Endodermal cell (in vitro differentiated cells): ENCODE measurements at regions not wholly inside any gene's neighbourhood (a gene's known extent, or its start where the extent isn't known, plus 50 kb on each side); places are given as distances from the start of the nearest gene placed in this dataset.

Experiments used
- DNase-seq: peaks from one replicate; pipeline ENCODE4 v3.0.0-alpha.2; 2017
- H3K27ac ChIP-seq: 2 replicates; pipeline ENCODE4 v1.5.1; 2013; ENCODE audit warnings: mild to moderate bottlenecking, low read depth, low read length, moderate library complexity
- H3K27me3 ChIP-seq: 2 replicates; pipeline ENCODE4 v1.6.1; 2013; ENCODE audit warnings: mild to moderate bottlenecking, low read length, moderate library complexity; ENCODE audit not compliant: insufficient read depth, control insufficient read depth, poor library complexity, severe bottlenecking
- H3K36me3 ChIP-seq: 2 replicates; pipeline ENCODE4 v1.7.0; 2013; ENCODE audit warnings: mild to moderate bottlenecking, low read length, moderate library complexity; ENCODE audit not compliant: control insufficient read depth, insufficient read depth
- H3K4me1 ChIP-seq: one replicate; pipeline ENCODE4 v1.7.0; 2013; ENCODE audit warnings: low read length; ENCODE audit not compliant: control insufficient read depth, insufficient read depth
- H3K4me3 ChIP-seq: 2 replicates; pipeline ENCODE4 v1.5.1; 2013; ENCODE audit warnings: mild to moderate bottlenecking, low read length, moderate library complexity
- H3K9ac ChIP-seq: 2 replicates; pipeline ENCODE4 v1.6.1; 2013; ENCODE audit warnings: mild to moderate bottlenecking, low read length, moderate library complexity; ENCODE audit not compliant: poor library complexity, severe bottlenecking; ENCODE audit errors: extremely low read depth
- H3K9me3 ChIP-seq: 2 replicates; pipeline ENCODE4 v1.6.1; 2013; ENCODE audit warnings: mild to moderate bottlenecking, low read length, moderate library complexity; ENCODE audit not compliant: control insufficient read depth
- H3K27ac Mint-ChIP-seq: 2 replicates; pipeline ENCODE4 v1.8.0; 2020; ENCODE audit warnings: mixed read lengths
- H3K27me3 Mint-ChIP-seq: 2 replicates; pipeline ENCODE4 v1.8.0; 2021; ENCODE audit warnings: mild to moderate bottlenecking, mixed read lengths; ENCODE audit not compliant: insufficient read depth
- H3K36me3 Mint-ChIP-seq: 2 replicates; pipeline ENCODE4 v1.8.0; 2020; ENCODE audit warnings: low read depth, mixed read lengths
- H3K4me1 Mint-ChIP-seq: 2 replicates; pipeline ENCODE4 v1.8.0; 2020; ENCODE audit warnings: mixed read lengths
- H3K4me3 Mint-ChIP-seq: 2 replicates; pipeline ENCODE4 v1.8.0; 2020; ENCODE audit warnings: mild to moderate bottlenecking, moderate library complexity, mixed read lengths
- H3K9me3 Mint-ChIP-seq: 2 replicates; pipeline ENCODE4 v1.8.0; 2020; ENCODE audit warnings: mild to moderate bottlenecking, mixed read lengths
- WGBS, 2 experiments: methylation state at CpG; one replicate each; pipeline versions ENCODE4 v1.1.5 to v1.1.7; 2013; ENCODE audit warnings: missing lambda C conversion rate in 2 of 2, mixed read lengths in 1 of 2; ENCODE audit not compliant: insufficient coverage in 1 of 2, insufficient read length in 1 of 2; 5-methylcytosine and 5-hydroxymethylcytosine counted together
- TF ChIP-seq, protein P1 (sequence below): fragments of 200-600 bp; sonication (generic); conservative IDR thresholded peaks from 2 replicates; pipeline ENCODE4 v1.5.0; 2021; ENCODE audit warnings: antibody characterized with exemption, mild to moderate bottlenecking

DNA sequence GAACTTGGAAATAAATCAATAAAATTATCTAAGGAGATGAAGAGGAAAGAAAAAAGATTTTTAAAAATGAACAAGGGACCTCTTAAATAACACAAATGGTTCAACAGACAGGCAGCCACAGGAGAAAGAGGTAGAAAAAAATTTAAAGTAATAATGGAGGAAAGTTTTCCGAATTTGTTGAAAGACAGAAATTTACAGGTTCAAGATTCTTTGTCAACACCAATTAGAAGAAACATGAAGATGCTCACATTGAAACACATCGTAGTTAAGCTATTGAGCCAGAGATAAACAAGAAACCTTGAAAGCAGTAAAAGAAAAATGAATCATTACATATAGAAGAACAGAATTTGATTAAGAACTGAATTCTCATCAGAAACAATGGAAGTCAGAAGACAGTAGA is 68.7 kb upstream of the OSMR start:
- no peaks in the 10 kb centered on the region for H3K36me3 Mint-ChIP-seq
- 72% methylated on average over 2 of the region's 2 CpGs; no CpG with 5 or more reads in 1 of the 2 experiments for WGBS, 2 experiments
- no peaks in the 10 kb centered on the region for H3K9me3 ChIP-seq

GRCh38 chr5:38780316-38780715 is 65.5 kb upstream of the OSMR start:
- Histone ChIP-seq H3K27ac (no peak overlapping the region), H3K4me1 (no peaks in the 10 kb centered on the region), H3K9me3 (no peaks in the 10 kb centered on the region), H3K4me3 (no peak overlapping the region), H3K27me3 (no peaks in the 10 kb centered on the region), H3K9ac (no peak overlapping the region), H3K36me3 (no peaks in the 10 kb centered on the region)
- Mint-ChIP-seq H3K9me3 (peaks cover 3% of the 10 kb centered on the region), H3K4me1 (no peaks in the 10 kb centered on the region), H3K27ac (no peak overlapping the region), H3K4me3 (no peak overlapping the region), H3K27me3 (peaks cover 2% of the 10 kb centered on the region), H3K36me3 (no peaks in the 10 kb centered on the region)
- no peak for DNase-seq
- TF ChIP-seq, protein P1, sequence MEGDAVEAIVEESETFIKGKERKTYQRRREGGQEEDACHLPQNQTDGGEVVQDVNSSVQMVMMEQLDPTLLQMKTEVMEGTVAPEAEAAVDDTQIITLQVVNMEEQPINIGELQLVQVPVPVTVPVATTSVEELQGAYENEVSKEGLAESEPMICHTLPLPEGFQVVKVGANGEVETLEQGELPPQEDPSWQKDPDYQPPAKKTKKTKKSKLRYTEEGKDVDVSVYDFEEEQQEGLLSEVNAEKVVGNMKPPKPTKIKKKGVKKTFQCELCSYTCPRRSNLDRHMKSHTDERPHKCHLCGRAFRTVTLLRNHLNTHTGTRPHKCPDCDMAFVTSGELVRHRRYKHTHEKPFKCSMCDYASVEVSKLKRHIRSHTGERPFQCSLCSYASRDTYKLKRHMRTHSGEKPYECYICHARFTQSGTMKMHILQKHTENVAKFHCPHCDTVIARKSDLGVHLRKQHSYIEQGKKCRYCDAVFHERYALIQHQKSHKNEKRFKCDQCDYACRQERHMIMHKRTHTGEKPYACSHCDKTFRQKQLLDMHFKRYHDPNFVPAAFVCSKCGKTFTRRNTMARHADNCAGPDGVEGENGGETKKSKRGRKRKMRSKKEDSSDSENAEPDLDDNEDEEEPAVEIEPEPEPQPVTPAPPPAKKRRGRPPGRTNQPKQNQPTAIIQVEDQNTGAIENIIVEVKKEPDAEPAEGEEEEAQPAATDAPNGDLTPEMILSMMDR = no peak

More for the DNA sequence above, 68.7 kb upstream of the OSMR start:
- H3K27ac ChIP-seq = no peak overlapping the region
- Mint-ChIP-seq H3K9me3 (peaks cover 3% of the 10 kb centered on the region), H3K4me1 (no peaks in the 10 kb centered on the region), H3K27ac (no peak overlapping the region), H3K4me3 (no peak overlapping the region), H3K27me3 (peaks cover 2% of the 10 kb centered on the region)
- H3K4me1 ChIP-seq = no peaks in the 10 kb centered on the region
- TF ChIP-seq, protein P1 = no peak
- H3K9ac ChIP-seq = no peak overlapping the region
- no peak for DNase-seq
- H3K36me3 ChIP-seq = no peaks in the 10 kb centered on the region
- H3K4me3 ChIP-seq = no peak overlapping the region
- no peaks in the 10 kb centered on the region for H3K27me3 ChIP-seq

DNA sequence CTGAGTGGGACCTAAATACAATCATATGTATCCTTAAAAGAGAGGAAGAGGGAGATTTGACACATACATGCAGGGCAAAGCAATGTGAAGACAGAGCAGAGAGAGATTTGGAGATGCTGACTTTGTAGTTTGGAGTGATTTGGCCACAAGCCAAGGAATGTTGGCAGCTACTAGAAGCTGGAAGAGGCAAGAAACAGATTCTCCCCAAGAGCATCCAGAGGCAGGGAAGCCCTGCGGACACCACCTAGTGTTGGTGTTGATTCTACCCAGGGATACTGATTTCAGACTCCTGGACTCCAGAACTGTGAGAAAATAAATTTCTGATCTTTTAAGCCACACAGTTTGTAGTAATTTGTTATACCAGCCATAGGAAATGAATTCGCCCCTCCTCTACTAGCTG is 64.9 kb upstream of the OSMR start:
- no peak for DNase-seq
- H3K9me3 ChIP-seq = peaks cover 5% of the 10 kb centered on the region
- H3K4me3 Mint-ChIP-seq = no peak overlapping the region

More for the DNA sequence above, 64.9 kb upstream of the OSMR start:
- no peaks in the 10 kb centered on the region for H3K36me3 ChIP-seq
- H3K4me1 Mint-ChIP-seq = no peaks in the 10 kb centered on the region
- H3K4me3 ChIP-seq = no peak overlapping the region
- WGBS, 2 experiments = 87 to 100% methylated on average over 1 to 2 of the region's 2 CpGs
- no peak overlapping the region for H3K9ac ChIP-seq
- H3K4me1 ChIP-seq = no peaks in the 10 kb centered on the region
- TF ChIP-seq, protein P1 = no peak
- H3K27me3 Mint-ChIP-seq = peaks cover 2% of the 10 kb centered on the region
- H3K27ac Mint-ChIP-seq = no peak overlapping the region
- no peaks in the 10 kb centered on the region for H3K27me3 ChIP-seq
- H3K27ac ChIP-seq = no peak overlapping the region
- peaks cover 7% of the 10 kb centered on the region for H3K9me3 Mint-ChIP-seq
- H3K36me3 Mint-ChIP-seq = no peaks in the 10 kb centered on the region
